Thyroid gland (tissue), 4 donors: ENCODE measurements at regions not wholly inside any gene's neighbourhood (a gene's known extent, or its start where the extent isn't known, plus 50 kb on each side); places are given as distances from the start of the nearest gene placed in this dataset.

Source experiments
- POLR2A ChIP-seq, 2 donors: fragments of 450-650 bp; IDR thresholded peaks; one replicate each; pipeline ENCODE4 v1.6.1; 2017; ENCODE audit warnings: antibody characterized with exemption in 2 of 2, mild to moderate bottlenecking in 2 of 2, moderate library complexity in 1 of 2
- TF ChIP-seq, protein P1 (sequence below), 6 experiments: fragments of 200-600 bp in 3 of 6; fragments of 450-650 bp in 3 of 6; sonication (generic) in 3 of 6; IDR thresholded peaks; one replicate each; pipeline ENCODE4 v1.5.1; 2016 to 2019; ENCODE audit warnings: antibody characterized with exemption in 6 of 6, mild to moderate bottlenecking in 2 of 6, inconsistent platforms in 1 of 6, moderate library complexity in 1 of 6

DNA sequence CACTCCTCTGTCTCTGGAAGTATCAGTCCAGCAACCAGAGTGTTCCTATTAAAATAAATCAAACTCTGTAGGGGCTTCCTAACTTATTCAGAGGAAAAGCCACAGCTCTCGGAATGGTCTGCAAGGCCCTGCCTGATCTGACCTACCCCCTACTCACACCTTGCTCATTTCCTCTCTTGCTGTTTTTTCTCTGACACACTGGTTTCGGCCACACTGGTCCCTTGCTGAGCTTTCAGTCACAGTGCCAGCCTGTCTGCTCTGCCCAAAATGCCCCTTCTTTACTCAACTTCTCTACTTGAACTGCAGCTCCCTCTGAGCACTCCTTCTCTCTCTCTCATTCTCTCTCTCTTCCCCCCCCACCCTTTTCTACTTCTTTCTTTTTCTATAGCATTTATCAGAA is 430.2 kb downstream of the UTRN start:
- TF ChIP-seq POLR2A (IDR thresholded peaks at IDR 0.05) = no peak
- TF ChIP-seq, protein P1, sequence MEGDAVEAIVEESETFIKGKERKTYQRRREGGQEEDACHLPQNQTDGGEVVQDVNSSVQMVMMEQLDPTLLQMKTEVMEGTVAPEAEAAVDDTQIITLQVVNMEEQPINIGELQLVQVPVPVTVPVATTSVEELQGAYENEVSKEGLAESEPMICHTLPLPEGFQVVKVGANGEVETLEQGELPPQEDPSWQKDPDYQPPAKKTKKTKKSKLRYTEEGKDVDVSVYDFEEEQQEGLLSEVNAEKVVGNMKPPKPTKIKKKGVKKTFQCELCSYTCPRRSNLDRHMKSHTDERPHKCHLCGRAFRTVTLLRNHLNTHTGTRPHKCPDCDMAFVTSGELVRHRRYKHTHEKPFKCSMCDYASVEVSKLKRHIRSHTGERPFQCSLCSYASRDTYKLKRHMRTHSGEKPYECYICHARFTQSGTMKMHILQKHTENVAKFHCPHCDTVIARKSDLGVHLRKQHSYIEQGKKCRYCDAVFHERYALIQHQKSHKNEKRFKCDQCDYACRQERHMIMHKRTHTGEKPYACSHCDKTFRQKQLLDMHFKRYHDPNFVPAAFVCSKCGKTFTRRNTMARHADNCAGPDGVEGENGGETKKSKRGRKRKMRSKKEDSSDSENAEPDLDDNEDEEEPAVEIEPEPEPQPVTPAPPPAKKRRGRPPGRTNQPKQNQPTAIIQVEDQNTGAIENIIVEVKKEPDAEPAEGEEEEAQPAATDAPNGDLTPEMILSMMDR (IDR thresholded peaks at IDR 0.05) = no peak
